HT1080 (cell line): ENCODE measurements at regions not wholly inside any gene's neighbourhood (a gene's known extent, or its start where the extent isn't known, plus 50 kb on each side); places are given as distances from the start of the nearest gene placed in this dataset.
A peak's percentile ranks its signal among the peaks of the same experiment; 100 is the strongest.

ENCODE experiments used
- DNase-seq: peaks from one replicate; pipeline ENCODE4 v3.0.0-alpha.2; 2015; ENCODE audit warnings: low read depth

DNA sequence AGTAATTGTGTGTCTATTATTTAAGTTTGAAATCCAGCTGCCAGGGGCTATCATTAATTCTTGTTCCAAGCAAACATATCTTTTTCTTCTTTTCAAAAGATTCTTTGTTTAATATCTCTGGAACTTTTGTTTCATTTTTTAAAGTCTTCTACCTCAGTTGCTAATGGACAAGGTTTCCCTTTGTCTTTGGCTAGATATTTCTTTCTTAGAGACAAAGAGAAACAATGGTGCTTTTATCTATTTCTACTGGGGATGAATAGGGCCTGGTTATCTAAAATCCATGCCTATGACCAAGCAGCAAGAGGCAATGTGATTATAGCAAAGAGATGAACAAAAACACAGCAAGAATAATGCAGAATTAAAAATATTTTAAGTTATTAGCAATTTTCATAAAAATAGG is 661.3 kb upstream of the KLF12 start:
- no peak for DNase-seq

- DNase-seq: no peak
Observed at GRCh38 chr13:74794582-74794981, 660.4 kb upstream of the KLF12 start.

GRCh38 chr13:74794147-74794546 is 659.9 kb upstream of the KLF12 start:
- peak; percentile 57 for DNase-seq

GRCh38 chr13:74784959-74785358 is 650.8 kb upstream of the KLF12 start:
- DNase-seq: no peak

GRCh38 chr13:74778946-74779345 is 644.7 kb upstream of the KLF12 start:
- DNase-seq: no peak

GRCh38 chr13:74778087-74778486 is 643.9 kb upstream of the KLF12 start:
- DNase-seq: no peak

DNA sequence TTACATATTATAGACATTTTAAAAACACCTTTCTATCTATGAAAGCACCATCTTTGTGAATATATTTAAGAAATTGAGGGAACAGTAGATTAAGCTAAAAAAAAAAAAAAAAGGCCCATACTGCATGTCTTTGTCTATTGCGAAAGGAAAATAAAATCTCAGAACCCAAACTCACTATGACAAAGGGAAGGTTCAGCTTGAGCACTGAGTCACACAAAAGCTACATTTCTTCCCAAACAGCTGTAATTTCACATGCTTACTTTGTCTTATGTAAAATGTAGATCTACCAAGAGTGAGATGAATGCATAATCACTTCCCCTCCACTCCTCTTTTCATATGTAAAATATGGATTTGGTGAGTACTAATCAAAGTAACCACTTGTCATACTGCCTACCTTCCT is 640.1 kb upstream of the KLF12 start:
- peak; percentile 36 for DNase-seq

DNA sequence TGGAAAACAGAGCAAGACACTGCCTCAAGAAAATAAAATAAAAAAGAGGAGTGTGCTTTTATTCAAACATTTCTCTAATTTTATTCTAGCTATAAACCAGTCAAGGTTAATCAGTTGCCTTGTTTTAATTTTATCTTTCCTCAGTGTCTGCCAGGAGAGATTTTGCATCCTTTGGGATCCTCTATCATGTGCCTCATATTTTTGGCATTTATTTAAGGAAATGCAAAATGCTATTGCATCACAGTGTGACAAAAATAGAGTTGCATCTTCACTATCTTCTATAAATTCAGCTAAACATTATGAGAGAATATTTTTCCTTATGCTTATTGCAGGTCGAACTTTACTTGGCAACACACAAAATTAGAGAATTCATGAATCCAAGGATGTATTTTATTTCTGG is 639.0 kb upstream of the KLF12 start:
- DNase-seq: no peak

- DNase-seq: peak; percentile 83
Observed at GRCh38 chr13:74771964-74772363, 637.8 kb upstream of the KLF12 start.

GRCh38 chr13:74770361-74770760 is 636.2 kb upstream of the KLF12 start:
- peak; percentile 74 for DNase-seq

- DNase-seq: no peak
Observed at GRCh38 chr13:74769333-74769732, 635.1 kb upstream of the KLF12 start.

GRCh38 chr13:74768521-74769085 is 634.4 kb upstream of the KLF12 start:
- no peak for DNase-seq

GRCh38 chr13:74767050-74767449 is 632.8 kb upstream of the KLF12 start:
- peak; percentile 68 for DNase-seq

- no peak for DNase-seq
Observed at GRCh38 chr13:74765955-74766354, 631.8 kb upstream of the KLF12 start.

DNA sequence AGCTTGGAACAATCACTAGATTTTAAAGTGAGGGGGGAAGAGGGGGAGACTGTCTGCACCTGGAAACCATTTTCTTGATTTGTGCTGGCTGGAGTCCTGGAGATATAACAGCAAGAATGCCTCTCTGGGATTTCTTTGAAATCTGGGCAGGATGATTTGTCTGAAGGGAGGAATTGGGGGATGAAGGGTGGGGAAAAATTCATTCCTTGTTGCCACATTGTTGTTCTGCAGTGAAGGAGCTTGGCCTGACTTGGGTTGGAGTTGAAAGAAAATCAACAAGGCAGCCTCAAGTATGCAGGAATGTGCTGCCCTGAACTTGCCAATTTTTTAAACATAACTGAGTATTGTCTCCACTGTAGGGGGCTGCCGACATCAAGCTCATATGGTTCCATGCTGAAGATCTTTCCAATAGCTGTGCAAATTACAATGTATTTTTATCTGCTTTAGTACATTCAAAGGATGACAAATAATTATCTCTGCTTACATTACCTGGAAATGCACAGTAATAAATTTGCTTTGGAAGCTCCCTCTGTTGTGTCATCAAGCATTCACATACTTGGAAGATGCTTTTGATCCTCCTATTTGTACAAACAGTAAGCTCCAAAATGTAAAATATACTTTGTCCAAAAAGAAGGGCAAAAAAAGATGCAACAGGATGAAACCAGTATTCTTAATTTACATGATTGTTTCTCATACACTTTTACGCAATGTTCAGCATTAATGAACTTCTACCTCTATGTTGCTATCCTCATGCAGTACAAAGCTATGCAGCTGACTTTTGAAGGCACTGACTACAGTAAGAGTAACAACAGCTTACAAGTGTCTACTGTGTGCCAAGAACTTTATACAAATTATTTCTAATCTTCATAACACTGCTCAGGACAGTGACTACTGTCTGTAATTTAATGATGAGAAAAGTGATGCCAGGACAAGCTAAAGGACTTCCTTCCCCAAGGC is 627.9 kb upstream of the KLF12 start:
- DNase-seq: no peak

DNA sequence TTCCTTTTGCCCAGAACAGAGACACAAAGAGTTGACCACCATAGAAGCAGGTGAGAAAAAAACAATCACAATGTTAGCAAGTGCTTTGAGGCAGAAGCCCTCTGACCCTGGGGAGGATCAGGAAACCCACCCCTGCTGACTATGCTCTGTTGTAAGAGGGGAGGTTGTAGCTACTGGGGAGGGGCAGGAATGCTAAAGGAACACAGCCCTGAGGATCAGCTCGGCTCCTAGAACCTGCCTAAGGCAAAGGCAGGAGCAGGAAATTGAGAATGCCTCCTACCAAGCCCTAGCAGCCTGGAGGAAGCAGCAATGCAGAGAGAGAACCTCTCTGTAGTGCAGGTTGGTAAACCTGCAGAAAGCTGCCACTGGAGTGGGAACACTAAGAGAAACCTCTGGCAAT is 624.0 kb upstream of the KLF12 start:
- no peak for DNase-seq

- DNase-seq: no peak
Observed at GRCh38 chr13:74755065-74755464, 620.9 kb upstream of the KLF12 start.

DNA sequence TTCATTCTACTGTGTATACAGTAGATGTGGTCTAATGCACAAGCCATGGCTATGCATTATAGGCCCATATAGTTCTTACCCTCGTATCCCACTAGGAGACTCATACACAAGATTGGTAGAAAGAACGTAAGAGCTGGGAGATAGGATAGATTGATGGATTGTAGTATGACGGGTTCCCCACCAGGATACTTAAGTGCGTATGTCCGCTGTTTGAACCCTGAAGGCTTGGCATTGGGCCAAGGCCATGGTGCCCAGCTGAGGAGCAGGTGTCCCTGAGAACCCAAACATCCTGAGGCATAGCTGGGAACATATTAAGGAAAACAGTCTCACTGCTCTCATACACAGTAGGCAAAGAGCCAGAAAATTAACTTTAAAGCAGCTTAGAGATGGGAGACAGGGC is 617.5 kb upstream of the KLF12 start:
- no peak for DNase-seq

DNA sequence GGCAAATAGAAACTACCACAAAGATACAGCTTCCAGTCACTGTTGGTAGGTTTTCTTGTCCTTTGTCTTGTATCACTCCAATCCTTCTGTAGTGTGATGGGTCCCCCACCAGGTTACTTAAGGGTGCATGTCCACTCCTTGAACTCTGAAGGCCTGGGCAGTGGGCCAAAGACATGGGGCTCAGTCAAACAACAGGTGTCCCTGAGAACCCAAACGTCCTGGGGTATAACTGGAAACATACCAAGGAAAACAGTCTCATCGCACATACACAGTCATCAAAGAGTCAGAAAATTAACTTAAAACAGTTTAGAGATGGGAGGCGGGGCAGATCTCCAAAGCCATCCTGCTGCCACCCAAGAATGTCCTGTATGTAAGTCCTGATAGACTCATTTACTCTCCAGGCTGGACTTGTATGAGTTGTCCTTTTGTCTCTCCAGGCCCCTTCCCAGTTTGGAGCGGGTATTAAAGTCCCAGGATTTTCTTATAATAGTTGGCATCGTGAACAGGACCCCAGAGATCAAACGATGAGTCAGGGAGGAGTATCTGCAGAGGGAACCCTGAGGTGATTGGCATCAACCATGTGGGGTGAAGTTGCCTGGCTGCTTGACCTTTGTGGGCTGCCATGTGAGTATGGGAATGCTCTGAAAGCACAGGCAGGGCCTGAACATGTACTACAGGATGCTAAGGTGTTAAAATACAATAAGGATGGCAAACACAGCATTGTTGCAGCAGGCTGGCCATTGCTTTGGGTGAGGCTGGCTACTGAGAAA is 613.2 kb upstream of the KLF12 start:
- no peak for DNase-seq

GRCh38 chr13:74743992-74744391 is 609.8 kb upstream of the KLF12 start:
- no peak for DNase-seq

- no peak for DNase-seq
Observed at GRCh38 chr13:74741732-74742131, 607.5 kb upstream of the KLF12 start.

GRCh38 chr13:74732736-74733385 is 598.7 kb upstream of the KLF12 start:
- DNase-seq: no peak
